Adipose tissue (tissue), 3 donors: ENCODE measurements at regions not wholly inside any gene's neighbourhood (a gene's known extent, or its start where the extent isn't known, plus 50 kb on each side); places are given as distances from the start of the nearest gene placed in this dataset.

Experiments used
- H3K27ac ChIP-seq: one replicate; pipeline ENCODE4 v1.5.1; 2013; ENCODE audit warnings: low read depth, low read length
- WGBS, 3 donors: extraction: QIAGEN DNeasy Blood & Tissue Kit; methylation state at CpG; one replicate each; pipeline ENCODE4 v1.1.7; 2013; 5-methylcytosine and 5-hydroxymethylcytosine counted together
- donor health status: healthy with polysubstance abuse.
- donor health status: Bipolar disorder and iron deficiency.
- donor health status: healthy.

DNA sequence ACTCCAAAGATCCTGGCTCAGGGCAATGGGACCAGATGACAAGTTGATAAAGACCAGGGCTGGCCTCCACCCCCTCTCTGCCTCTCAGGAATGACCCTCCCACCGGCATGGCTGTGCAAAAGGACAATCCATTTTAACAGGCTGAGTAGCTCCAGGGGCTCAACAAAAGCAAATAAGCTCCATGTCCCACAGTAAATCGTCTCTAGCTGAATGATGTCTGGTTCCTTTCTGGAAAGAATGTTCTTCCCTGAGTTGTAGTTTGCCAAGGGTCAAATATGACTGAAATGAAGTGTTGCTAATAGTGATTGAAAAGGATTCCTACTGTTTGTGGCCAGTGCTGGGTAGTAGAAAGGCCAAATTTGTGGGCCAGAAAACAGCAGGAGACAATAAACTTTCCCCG, 434.4 kb upstream of the ETAA1 start:
- H3K27ac ChIP-seq: no peak overlapping the region
- 60 to 74% (median 64%) methylated on average over 3 of the region's 3 CpGs for WGBS, 3 donors

DNA sequence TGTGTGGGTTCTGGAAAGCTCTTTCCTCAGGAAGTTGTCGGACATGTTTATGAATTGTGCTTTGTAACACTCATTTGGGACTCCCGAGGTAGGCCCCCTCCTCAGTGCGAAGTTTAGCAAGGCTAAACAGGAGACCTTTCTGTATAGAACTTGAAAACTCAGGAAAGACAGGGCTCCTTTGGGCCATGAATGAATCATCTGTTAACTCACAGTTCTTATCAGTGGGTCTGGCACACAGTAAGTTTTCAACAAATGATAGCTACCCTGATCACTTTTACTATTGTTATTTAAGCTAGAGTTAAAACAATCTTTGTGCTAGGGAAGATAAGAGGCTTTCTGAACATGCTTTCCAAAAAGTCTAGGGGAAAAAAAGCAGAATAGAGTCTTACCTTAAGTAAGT, 430.5 kb upstream of the ETAA1 start:
- 71 to 80% (median 72%) methylated on average over 3 of the region's 3 CpGs for WGBS, 3 donors

DNA sequence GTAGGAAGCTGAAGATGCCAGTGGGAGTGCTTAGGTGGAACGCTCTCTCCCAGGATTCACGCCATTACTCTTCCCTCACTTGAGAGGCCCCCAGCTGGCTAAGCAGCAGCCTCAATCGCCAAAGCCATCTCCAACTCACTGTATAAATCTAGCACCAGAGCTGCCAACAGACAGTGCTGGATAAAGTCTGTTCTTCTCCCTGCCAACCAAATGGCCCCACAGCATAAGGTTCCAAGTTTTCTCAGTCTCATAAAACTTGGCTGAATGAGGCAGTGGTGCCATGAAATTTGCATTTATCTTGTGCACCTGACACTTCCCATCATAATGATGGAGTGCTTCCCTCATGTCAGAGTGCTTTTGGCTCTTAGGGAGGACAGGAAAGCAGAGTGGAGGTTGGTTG, 428.2 kb upstream of the ETAA1 start:
- WGBS, 3 donors: 86 to 91% (median 87%) methylated on average over 3 of the region's 3 CpGs
- H3K27ac ChIP-seq: no peak overlapping the region

More for the DNA sequence above, 430.5 kb upstream of the ETAA1 start:
- H3K27ac ChIP-seq: no peak overlapping the region

DNA sequence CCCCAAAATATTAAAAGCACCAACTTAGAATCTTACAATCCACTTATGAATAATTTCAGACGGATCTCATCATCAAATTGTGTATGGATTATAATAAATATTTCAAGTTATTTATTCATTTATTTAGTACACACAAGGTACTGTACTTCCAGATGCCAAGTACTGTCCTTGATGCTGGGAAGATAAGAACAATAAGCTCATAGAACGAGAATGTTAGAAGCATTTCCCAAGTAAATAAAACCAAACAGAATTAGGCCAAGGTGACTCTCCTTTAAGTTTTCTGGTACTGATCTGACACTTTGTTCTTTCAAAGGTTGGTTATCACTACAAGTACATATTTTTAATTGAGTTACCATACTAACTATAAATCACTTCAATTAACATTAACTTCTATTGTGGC, 416.1 kb upstream of the ETAA1 start:
- WGBS, 3 donors: 44 to 80% (median 78%) methylated on average over 2 of the region's 2 CpGs
- no peak overlapping the region for H3K27ac ChIP-seq

DNA sequence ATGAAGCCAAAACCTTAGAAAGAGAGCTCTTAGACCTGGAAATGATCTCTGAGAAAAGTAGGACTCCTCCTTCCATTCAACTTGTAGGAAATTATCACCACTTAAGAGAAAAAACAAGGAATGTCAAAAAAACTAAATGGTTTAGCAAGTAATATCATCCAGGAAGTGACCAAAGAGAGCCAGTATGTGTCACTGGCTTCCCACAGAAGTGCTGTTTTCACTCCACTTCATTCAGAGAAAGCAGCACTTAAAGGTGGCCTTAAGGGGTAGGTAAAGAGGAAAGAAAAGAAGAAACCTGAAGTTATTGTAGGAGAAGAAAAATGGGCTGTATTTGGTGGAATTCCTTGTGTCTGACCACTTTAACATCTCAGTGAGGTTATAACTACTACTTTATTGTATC, 414.4 kb upstream of the ETAA1 start:
- H3K27ac ChIP-seq: no peak overlapping the region

DNA sequence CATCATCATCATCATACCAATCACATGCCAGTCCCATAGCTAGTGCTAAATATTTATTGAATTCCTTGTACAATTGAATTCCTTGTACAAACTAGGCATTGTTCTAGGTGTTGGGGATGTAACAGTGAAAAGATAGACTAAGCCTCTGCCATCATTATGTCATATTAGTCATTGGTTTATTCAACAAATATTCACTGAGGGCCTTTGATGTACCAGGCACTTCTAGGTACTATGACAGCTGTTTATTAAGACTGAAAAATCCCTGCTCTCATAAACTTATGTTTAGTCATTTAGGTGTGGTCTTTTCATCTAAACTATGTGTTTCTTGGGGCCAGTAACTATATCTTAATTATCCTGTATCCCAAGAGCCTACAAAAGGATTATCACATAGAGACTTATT, 412.3 kb upstream of the ETAA1 start:
- H3K27ac ChIP-seq: no peak overlapping the region

DNA sequence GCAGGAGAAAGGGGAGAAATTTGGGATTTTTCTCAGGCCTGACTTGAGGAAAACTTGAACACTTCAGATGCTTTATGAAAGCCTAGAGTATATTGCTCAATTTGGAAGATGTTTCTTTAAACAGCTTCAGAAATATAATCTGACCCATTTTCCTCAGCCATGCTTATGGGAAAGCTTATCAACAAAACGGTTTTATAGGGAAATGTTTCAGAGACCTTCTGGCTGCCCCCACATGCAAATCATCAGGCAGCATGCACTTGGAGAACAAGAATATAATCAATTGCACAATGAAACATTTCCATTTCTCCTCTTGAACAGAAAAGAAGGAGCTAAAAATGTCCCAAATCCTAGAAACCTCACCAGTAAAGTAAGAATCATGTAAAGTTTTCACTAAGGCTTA, 411.2 kb upstream of the ETAA1 start:
- 36 to 41% (median 40%) methylated on average over 1 of the region's 1 CpG for WGBS, 3 donors
- H3K27ac ChIP-seq: no peak overlapping the region

DNA sequence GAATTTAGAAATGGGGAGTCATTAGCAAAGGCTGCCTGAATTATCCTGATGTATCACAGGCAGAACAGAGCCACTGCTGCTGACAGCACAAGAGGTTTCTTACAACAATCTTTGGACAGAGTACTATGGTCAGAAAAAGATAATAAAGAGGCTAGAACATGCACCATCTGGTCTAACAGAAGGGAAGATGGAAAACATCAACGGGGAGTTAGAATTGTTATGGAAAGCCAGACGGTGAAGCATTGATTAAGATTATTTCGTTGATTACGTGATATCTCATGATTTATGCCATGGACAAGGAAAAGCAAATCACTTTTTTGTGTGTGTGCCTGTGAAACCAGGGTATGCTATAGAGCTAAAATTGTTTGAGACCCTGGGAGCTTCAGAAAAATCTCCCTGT, 409.4 kb upstream of the ETAA1 start:
- 82 to 88% (median 87%) methylated on average over 4 of the region's 4 CpGs for WGBS, 3 donors
- H3K27ac ChIP-seq: no peak overlapping the region

DNA sequence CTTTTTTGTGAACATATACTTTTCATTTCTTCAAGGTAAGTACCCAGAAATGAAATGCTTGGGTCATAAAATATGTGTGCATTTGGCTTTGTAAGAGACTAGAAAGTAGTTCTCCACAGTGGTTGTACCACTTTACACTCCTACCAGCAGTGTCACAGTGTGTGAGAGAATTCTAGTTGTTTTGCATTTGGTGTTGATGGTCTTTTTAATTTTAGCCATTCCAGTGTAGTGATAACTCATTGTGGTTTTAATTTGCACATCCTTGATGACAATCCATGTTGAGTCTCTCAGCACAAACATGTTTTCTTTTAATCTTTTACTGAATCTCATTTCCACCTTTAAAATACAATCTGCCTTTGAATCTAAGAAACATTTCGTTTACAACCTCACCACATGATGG, 402.5 kb upstream of the ETAA1 start:
- no peak overlapping the region for H3K27ac ChIP-seq
- 60 to 66% (median 61%) methylated on average over 1 of the region's 1 CpG for WGBS, 3 donors

DNA sequence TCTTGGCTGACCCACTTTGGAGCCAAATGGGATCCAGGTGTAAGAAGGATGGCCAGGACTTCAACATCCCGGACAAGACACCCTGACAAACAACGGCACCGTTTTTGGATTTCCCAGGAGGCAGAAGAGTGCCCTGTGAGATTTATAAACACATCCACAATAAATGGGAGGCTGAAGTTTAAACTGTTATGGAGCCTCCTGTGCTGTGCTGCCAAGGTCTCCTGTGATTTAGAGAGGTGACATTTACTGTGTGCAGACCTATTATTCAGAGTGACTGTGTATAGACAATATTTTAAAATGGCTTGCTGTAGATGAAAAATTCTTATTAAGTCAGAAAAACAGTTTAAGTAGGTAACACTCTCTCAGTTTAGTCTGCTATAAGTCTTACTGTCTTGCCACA, 401.5 kb upstream of the ETAA1 start:
- H3K27ac ChIP-seq: no peak overlapping the region
- WGBS, 3 donors: 83 to 94% (median 84%) methylated on average over 3 of the region's 3 CpGs

DNA sequence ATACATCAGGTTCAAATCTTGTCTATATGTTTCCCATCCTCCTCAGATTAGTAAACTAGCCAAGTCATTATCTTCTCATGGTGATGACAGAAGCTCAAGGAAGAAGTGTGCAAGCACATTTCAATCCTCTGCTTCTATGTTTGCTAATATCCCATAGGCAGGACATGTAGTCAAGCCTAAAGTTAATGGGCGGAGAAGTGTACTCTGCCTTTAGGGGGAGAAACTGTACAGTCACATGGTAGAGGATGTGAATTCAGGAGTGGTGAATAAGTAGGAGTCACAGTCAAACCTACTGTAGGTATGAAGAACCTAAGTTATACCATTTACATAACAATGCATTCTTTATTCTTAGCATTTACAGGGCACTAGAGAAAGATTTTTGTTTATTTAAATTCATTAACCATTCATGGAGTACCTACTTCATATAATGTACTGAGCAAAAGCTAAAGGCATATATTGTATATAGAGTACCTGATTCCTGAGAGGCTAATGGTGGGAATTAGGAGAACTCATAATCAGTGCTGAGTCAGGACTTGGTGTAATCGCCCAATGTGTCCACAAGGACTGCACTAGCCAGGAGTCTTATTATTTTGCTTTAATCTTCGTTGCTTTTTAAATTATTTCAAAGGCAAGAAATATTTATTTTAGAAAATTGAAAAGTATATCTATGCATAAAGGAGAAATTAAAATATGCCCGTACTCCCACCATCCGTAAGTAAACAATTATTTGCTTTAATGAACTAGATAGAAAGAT, 394.3 kb upstream of the ETAA1 start:
- H3K27ac ChIP-seq: no peak overlapping the region
- WGBS, 3 donors: 89 to 95% (median 89%) methylated on average over 5 of the region's 5 CpGs

DNA sequence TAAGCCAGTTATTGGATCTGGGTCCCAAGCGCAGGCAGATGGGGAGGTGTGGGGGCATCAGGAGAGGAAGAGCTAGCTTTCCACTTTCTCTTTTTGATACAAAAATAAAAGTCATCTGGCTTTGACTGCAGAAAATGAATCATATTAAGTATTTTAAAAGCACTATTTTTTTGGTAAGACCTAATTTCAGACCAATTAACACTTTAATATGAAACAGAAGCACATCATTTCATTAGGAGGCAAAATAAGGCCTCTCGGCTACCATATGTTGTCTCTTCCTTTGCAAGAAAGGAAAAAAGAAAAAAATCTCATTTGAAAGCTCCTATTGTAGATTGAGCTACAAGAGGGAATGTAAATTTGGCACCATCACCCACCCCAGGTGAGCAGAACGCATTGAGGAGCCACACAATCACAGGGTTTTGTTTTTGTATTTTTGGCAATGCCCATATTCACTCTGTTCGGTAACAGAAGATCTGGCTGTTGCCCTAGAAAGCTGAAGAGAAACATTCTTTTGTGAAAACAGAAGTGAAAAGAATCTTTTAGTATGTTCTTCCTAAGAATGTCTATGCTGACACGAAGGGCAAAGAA, 390.7 kb upstream of the ETAA1 start:
- 75 to 83% (median 78%) methylated on average over 5 of the region's 5 CpGs for WGBS, 3 donors
- H3K27ac ChIP-seq: no peak overlapping the region

DNA sequence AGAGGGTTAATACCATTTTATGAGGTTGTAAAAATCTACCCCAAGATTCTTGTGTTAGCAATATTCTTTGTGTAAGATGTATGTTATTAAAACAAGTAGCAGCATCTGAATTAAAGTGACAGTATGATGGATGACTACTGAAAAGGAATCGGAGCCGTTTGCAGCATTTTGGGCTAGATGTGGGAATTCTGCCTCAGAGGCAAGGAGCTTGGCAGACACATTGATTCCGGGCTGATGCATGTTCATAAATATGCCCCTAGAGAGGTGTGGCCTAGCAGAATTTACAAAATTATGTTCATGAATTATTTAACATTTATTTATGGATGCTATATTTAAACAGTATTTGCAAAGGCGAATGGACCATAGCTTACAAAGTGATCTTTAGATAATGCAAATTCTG, 389.0 kb upstream of the ETAA1 start:
- no peak overlapping the region for H3K27ac ChIP-seq
- 60 to 82% (median 64%) methylated on average over 4 of the region's 4 CpGs for WGBS, 3 donors

DNA sequence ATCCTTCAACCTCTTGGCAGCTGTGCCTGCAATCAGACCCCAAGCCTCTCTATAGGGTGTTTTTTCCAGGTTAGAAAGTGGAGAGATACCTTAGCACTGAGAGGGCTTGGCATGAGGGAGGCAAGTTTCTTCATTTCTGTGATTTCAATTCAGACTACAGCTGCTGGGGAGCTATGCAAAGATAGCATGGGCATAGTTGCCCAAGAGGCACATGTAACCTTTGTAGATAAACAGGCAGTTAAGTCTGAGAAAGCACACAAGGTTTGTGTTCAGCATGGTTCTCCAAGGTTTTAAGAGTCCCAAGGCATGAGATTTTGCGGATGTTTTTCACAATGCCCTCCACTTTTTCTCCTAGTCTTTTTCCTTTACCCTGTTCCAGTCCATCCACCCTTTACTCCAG, 385.0 kb upstream of the ETAA1 start:
- H3K27ac ChIP-seq: no peak overlapping the region
- 65 to 96% (median 92%) methylated on average over 1 of the region's 1 CpG for WGBS, 3 donors

DNA sequence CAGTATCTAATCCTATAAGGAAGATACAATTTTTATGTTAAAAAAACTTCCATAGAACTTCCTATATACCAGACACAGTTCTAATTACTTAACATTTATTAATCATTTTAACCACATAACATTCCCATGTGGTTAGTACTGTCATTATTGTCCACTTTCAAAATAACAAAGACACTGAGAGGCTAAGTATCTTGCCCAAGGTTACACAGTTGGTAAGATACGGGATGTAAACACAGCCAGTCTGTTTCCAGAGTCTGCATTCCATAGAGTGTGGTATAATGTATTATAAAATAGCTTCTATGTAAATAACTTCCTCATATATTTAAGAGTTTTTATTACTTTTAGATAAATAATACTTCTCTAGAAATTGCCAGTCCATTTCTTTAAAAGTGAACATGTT, 383.3 kb upstream of the ETAA1 start:
- no peak overlapping the region for H3K27ac ChIP-seq
- WGBS, 3 donors: 26 to 92% (median 44%) methylated on average over 1 of the region's 1 CpG

DNA sequence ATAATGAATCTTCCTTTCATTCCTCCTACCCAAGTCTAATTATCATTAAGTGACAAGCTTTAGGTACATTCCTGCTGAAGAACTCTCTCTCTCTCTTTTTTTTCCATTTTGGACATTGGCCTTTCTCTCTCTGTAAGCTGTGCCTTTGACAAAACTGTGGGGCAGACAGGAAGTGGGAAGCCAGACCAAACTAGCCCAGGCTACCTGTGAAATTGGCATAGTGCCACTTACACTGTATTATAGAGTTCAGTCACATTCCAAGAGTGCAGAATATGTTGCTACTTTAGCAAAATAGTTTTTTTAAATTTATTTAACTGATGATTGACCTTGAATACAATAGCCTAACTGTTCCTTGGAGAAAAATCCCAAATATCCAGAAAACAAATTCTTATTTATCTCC, 381.5 kb upstream of the ETAA1 start:
- no peak overlapping the region for H3K27ac ChIP-seq

DNA sequence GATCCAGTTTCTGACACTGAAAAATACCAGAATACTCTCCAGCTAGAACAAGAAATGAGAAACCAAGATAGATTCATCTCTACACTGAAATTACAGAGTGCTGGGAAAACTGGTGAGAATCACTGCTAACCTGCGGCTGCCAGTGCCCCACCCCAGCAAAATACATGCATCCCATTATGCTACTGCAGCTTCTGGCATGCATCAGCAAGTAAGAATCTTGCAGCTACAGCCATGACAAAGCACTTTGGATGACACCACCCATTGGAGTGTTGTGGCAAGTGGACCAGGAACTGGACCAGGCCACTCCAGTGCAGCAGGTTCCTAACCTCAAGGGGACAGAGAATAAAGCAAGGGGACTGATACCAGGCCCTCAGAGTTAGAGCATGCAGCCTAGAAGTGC, 378.8 kb upstream of the ETAA1 start:
- WGBS, 3 donors: 85 to 96% (median 93%) methylated on average over 1 of the region's 1 CpG
- no peak overlapping the region for H3K27ac ChIP-seq

DNA sequence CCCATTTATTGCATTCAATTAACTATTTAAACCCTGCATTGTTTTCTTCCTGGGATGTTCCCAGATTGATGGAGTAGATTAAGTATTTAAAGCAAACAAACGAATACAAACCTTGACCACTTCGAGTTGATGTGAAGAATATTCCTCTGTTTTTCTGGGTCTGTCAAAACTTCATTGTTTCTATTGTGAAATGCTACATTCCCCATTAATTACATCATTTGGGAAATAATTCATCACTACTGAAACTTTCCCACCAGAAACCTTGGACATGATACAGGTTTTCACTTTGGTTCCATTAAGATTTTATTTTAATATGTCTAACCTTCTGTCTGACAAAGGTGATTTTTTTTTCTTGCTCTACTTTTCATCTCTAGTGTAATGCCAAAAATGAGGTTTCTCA, 365.1 kb upstream of the ETAA1 start:
- 52 to 74% (median 53%) methylated on average over 2 of the region's 2 CpGs for WGBS, 3 donors
- no peak overlapping the region for H3K27ac ChIP-seq

DNA sequence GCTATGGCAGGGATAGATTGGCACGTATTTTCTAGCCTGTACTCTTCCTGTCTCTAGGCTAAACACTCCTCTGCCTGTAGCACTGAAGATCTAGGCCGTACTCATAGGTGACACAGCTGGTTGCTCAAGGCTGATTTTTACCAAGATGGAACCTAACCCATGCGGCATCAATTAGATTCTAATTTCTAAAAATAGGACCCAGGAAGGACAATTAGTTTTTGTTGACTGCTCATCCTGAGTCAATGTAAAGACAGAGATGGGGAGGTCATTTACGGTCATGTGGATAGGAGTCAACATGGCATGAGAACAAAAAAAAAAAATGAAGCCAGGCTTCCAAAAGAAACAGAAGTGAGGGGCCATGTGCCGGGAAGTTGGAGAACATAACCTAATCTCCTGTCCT, 360.7 kb upstream of the ETAA1 start:
- WGBS, 3 donors: 54 to 92% (median 87%) methylated on average over 5 of the region's 5 CpGs
- no peak overlapping the region for H3K27ac ChIP-seq

DNA sequence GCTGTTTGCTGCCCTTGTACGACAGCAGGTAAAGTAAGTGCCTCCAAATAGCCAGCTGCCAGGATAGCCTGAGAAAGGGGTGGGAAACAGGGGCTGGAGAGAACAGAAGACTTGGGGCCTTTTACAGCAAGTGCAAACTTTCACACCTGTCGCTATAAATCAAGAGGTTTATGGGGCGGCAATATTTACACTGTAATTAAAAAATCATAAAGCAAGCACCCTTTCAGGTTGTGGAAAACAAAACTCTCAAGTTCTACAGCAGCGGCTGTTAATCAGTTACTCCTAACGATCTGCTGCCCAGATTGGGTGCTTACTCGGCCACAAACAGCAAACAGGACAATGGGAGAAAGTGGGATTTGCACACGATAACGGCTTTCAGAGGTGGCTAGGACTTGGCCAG, 359.5 kb upstream of the ETAA1 start:
- WGBS, 3 donors: 29 to 84% (median 69%) methylated on average over 8 of the region's 8 CpGs
- H3K27ac ChIP-seq: no peak overlapping the region

DNA sequence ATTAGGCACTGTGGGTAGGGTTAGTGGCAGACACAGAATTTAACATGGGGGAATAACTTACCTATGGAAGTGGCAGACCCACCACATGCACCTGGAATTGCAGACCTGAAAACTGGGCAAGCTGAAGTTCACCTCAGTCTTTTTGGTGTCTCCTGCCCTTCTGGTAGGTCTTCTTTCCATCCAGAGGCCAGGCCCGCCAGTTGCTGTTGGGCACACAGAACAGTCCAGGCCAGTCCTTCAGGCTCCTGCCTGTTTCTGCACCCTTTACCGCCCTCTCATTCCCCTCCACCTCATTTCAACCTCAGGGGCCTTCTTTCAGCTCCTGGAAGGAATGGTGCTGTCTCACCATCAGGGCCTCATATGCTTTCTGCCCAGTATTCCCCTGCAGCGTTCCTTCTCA, 358.9 kb upstream of the ETAA1 start:
- H3K27ac ChIP-seq: no peak overlapping the region
- whole genome bisulfite sequencing, 3 donors: 49 to 93% (median 88%) methylated on average over 2 to 3 of the region's 3 CpGs
